ENCODE measurements at regions not wholly inside any gene's neighbourhood (a gene's known extent, or its start where the extent isn't known, plus 50 kb on each side); places are given as distances from the start of the nearest gene placed in this dataset.
A peak's percentile ranks its signal among the peaks of the same experiment; 100 is the strongest.

DNA sequence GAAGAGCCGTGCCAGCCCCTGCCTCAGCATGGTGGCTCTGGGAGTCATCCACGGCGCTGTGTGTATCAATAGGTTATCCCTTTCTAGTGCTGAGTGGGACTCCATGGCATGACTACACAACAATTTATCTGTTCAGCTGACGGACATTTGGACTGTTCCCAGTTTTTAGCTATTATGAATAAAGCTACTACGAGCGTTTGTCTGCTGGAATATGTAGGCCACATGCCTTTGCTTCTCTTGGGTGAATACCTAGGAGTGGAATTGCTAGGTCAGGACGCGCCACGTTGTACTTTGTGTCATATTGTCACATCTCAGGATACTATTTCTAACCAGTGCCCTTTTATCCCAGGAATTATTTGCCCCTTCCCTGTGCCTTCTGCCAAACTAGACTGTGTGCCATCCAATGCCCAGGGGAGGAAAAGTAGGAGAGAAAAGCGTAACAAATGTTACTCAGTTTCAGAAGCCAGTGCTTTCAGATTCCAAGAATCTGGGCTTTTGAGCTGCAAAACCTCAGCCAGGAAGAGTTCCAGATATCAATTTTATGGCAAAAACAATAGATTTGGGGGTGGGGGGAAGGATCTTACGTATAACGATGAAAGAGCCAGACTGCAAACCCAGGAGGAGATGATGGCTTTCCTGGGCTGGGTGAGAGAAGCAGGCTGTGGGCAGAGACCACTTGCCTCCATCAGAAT, 62.5 kb upstream of the NCOR2 start:
- no peak for DNase-seq

DNA sequence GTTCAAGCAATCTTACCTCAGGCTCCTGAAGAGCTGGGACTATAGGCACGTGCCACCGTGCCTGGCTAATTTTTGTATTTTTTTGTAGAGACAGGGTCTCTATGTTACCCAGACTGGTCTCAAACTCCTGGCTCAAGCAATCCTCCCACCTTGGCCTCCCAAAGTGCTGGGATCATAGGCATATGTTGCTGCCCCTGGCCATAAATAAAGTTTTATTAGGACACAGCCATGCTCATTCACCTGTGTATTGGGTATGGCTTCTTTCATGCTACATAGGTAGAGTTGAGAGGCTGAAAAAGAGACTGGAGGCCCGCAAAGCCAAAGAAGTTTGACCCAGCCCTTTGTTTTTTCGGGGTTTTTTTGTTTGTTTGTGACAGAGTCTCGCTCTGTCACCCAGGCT, 61.7 kb upstream of the NCOR2 start:
- no peak for DNase-seq

GRCh38 chr12:124627956-124628355, 60.5 kb upstream of the NCOR2 start:
- DNase-seq, result no peak

- peak; percentile 46 to 65 (median 64) for DNase-seq
These were observed 59.6 kb upstream of the NCOR2 start for GRCh38 chr12:124626971-124627411.

GRCh38 chr12:124625867-124626675, 58.7 kb upstream of the NCOR2 start:
- peak; percentile 90 to 94 (median 94) for DNase-seq

- DNase-seq, result no peak
These were observed 57.4 kb upstream of the NCOR2 start for GRCh38 chr12:124624823-124625222.

- DNase-seq, result no peak
These were observed 56.1 kb upstream of the NCOR2 start for GRCh38 chr12:124623344-124624035.

DNA sequence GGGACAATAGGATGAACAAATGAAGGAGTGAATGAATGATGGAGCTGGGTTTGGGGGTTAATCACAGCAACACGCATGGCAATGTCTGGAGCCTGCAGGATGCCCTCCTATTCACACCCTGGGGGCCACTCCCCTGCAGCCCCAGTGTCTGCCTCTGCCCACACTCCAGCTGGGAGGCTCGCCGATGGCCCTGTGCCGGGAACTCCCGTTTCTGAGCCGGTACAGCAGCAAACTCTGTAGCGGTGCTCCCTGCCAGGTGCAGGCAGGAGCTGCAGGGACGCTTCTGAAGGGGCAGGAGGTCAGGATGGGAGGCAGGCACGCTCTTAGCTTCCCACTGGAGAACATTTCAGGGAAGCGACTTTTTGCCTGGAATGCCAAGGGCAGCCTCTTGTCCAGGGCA, 55.4 kb upstream of the NCOR2 start:
- DNase-seq, result no peak

GRCh38 chr12:124622331-124622730, 54.9 kb upstream of the NCOR2 start:
- peak in 2 of 4 experiments; percentile 29 to 35 for DNase-seq

DNA sequence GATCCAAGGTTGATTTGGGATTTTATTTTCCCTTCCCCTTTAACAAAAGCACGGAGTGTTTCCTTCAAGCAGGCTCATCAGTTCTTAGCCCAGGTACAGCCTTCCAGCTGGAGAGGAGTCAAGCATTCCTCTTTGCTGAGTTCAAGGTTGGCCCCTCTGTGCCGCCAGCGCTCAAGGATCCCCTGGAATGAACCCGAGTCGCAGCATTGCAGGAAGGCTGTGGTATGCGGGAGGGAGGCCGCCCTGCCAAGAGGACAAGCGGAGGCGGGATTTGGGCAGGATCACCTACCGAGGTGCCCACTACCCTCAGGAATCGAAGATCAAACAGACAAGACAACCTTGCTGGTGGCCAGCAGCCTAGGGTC, 53.9 kb upstream of the NCOR2 start:
- DNase-seq, result no peak

DNA sequence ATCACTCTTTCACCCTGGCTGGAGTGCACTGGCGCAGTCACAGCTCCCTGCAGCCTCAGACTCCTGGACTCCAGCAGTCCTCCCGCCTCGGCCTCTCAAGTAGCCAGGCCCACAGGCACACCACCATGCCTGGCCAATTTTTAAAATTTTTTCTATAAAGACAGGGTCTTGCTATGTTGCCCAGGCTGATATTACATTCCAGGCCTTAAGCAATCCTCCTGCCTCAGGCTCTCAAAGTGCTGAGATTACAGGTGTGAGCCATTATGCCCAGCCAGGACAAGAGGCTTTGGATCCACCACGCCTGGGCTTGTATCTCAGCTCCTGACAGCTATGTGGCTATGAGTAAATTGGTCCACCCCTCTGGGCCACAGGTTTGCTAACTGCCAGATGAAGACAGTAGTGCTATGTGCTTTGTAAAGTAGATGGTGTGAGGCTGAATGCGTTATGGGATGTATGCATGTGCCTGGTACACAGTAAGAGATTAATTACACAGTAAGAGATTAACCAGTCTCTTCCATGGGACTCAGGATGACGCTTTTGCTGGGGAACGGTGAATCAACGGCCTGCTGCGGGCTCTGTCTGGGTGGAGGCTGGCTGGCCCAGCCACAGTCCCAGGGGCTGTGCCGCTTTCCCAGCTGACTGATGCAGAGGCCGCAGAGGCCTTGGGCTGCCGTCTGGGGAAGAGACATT, 53.3 kb upstream of the NCOR2 start:
- no peak for DNase-seq

DNA sequence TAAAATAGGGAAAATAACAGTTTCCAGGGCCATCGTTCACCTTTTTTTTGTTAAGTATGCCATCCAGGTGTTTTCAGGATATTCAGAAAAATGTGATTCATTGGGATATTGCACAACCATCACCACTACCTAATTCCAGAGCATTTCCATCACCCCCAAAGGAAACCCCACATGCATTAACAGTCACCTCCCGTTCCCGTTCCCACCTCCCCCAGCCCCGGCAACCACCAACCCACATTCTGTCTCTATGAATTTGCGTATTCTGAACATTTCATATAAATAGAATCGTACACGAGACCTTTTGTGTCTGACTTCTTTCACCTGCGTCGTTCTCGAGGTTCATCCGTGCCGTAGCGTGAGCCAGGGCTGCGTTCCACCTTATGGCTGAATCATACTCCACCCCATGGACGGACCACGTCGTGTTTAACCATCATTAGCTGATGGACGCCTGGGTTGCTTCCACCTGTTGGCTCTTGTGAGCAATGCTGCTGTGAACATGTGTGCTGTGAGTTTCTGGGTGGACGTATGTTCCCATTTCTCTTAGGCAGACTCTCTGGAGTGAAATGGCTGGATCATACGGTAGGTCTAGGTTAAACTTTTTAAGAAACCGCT, 51.0 kb upstream of the NCOR2 start:
- no peak for DNase-seq

DNA sequence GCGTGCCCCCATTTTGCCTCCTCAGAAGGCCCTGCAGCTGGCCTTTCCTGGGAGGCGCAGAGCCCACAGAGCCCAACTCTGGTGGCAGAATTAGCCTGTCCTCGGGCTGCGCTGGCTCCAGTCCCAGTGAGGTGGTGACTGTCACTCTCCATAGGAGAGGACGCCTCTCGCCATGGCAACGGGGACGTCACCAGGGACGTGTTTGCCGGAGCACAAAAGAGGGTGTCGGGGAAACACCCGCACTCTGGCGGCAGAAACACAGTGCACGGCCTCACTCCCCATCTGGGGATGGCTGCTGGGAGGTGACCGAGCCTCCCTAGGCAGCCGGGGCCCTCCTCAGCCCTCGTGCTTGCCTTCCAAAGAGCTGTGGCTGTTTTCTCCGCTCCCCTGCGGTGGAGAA, 50.2 kb upstream of the NCOR2 start:
- no peak for DNase-seq

All from suppressor macrophage (primary cell).